Smooth muscle cell (in vitro differentiated cells): ENCODE measurements at regions not wholly inside any gene's neighbourhood (a gene's known extent, or its start where the extent isn't known, plus 50 kb on each side); places are given as distances from the start of the nearest gene placed in this dataset.

ENCODE experiments used
- DNase-seq: peaks from one replicate; lab custom pipeline; 2025; ENCODE audit not compliant: unreplicated experiment; lab: John Stamatoyannopoulos, UW
- H2AFZ ChIP-seq: fragments of 200-600 bp; sonication (generic); 2 replicates; pipeline ENCODE4 v1.6.0; 2016; ENCODE audit warnings: antibody characterized with exemption, low read depth, mild to moderate bottlenecking
- H3F3A ChIP-seq: fragments of 200-600 bp; sonication (generic); 2 replicates; pipeline ENCODE4 v1.6.0; 2017; ENCODE audit warnings: antibody characterized with exemption, low read depth
- H3K27ac ChIP-seq: fragments of 200-600 bp; sonication (generic); 2 replicates; pipeline ENCODE4 v1.5.1; 2016; ENCODE audit warnings: low read depth, mild to moderate bottlenecking
- H3K27me3 ChIP-seq: fragments of 200-600 bp; sonication (generic); 2 replicates; pipeline ENCODE4 v1.6.1; 2016; ENCODE audit warnings: low read depth, mild to moderate bottlenecking
- H3K36me3 ChIP-seq: fragments of 200-600 bp; sonication (generic); 2 replicates; pipeline ENCODE4 v1.5.1; 2016; ENCODE audit warnings: low read depth
- H3K4me1 ChIP-seq: fragments of 200-600 bp; sonication (generic); 2 replicates; pipeline ENCODE4 v1.5.1; 2016; ENCODE audit warnings: low read depth
- H3K4me2 ChIP-seq: fragments of 200-600 bp; sonication (generic); 2 replicates; pipeline ENCODE4 v1.6.0; 2016; ENCODE audit warnings: mild to moderate bottlenecking
- H3K4me3 ChIP-seq: fragments of 200-600 bp; sonication (generic); 2 replicates; pipeline ENCODE4 v1.5.1; 2016; ENCODE audit warnings: mild to moderate bottlenecking
- H3K79me2 ChIP-seq: fragments of 200-600 bp; sonication (generic); 2 replicates; pipeline ENCODE4 v1.6.0; 2016; ENCODE audit warnings: low read depth, mild to moderate bottlenecking
- H3K9ac ChIP-seq: fragments of 200-600 bp; sonication (generic); 2 replicates; pipeline ENCODE4 v1.6.0; 2016; ENCODE audit warnings: low read depth
- H3K9me3 ChIP-seq: fragments of 200-600 bp; sonication (generic); replicated peaks from 2 replicates; pipeline ENCODE4 v1.5.1; 2016; ENCODE audit warnings: low read depth
- H4K20me1 ChIP-seq: fragments of 200-600 bp; sonication (generic); 2 replicates; pipeline ENCODE4 v1.6.0; 2016; ENCODE audit warnings: low read depth
- CTCF ChIP-seq: fragments of 200-600 bp; sonication (generic); IDR thresholded peaks from 2 replicates; pipeline ENCODE4 v1.5.1; 2017; ENCODE audit warnings: borderline replicate concordance, mild to moderate bottlenecking, antibody characterized with exemption; ENCODE audit not compliant: insufficient read depth, poor library complexity, severe bottlenecking
- WGBS: methylation state at CpG from one replicate; pipeline ENCODE4 v1.1.7; 2016; ENCODE audit warnings: low lambda C conversion rate; 5-methylcytosine and 5-hydroxymethylcytosine counted together

- no peaks in the 10 kb centered on the region for H3K79me2 ChIP-seq
- H3K4me3 ChIP-seq, result no peak overlapping the region
- no peak overlapping the region for H3K9ac ChIP-seq
- peaks cover 10% of the 10 kb centered on the region for H3K4me1 ChIP-seq
- no peak overlapping the region for H3K4me2 ChIP-seq
- H2AFZ ChIP-seq, result no peak overlapping the region
- H3K27me3 ChIP-seq, result no peaks in the 10 kb centered on the region
- no peaks in the 10 kb centered on the region for H3K36me3 ChIP-seq
- WGBS, result 85% methylated on average over 5 of the region's 5 CpGs
- no peaks in the 10 kb centered on the region for H3K9me3 ChIP-seq
- no peaks in the 10 kb centered on the region for H4K20me1 ChIP-seq
- H3K27ac ChIP-seq, result no peak overlapping the region
- TF ChIP-seq CTCF, result no peak
- H3F3A ChIP-seq, result no peaks in the 10 kb centered on the region
- DNase-seq, result no peak
These were observed 173.6 kb upstream of the SFRP2 start for GRCh38 chr4:153962311-153963039.

- TF ChIP-seq CTCF, result no peak
- Histone ChIP-seq H3K9me3 (no peaks in the 10 kb centered on the region), H3K27me3 (peaks cover 3% of the 10 kb centered on the region), H3K79me2 (no peaks in the 10 kb centered on the region), H3K36me3 (no peaks in the 10 kb centered on the region), H3K4me2 (no peak overlapping the region), H3K4me1 (no peaks in the 10 kb centered on the region), H4K20me1 (no peaks in the 10 kb centered on the region), H2AFZ (no peak overlapping the region), H3K4me3 (no peak overlapping the region), H3K27ac (no peak overlapping the region), H3F3A (no peaks in the 10 kb centered on the region), H3K9ac (no peak overlapping the region)
- DNase-seq, result no peak
- 91% methylated on average over 5 of the region's 5 CpGs for WGBS
These were observed 166.4 kb upstream of the SFRP2 start for GRCh38 chr4:153955327-153955726.

- WGBS, result 89% methylated on average over 3 of the region's 3 CpGs
- no peak overlapping the region for H3K9ac ChIP-seq
- TF ChIP-seq CTCF, result no peak
- H3K9me3 ChIP-seq, result no peaks in the 10 kb centered on the region
- H3K4me2 ChIP-seq, result no peak overlapping the region
- no peak overlapping the region for H2AFZ ChIP-seq
- no peak for DNase-seq
- H3K4me1 ChIP-seq, result no peaks in the 10 kb centered on the region
- H4K20me1 ChIP-seq, result no peaks in the 10 kb centered on the region
- no peak overlapping the region for H3K4me3 ChIP-seq
- no peaks in the 10 kb centered on the region for H3F3A ChIP-seq
- no peak overlapping the region for H3K27ac ChIP-seq
- no peaks in the 10 kb centered on the region for H3K79me2 ChIP-seq
- H3K36me3 ChIP-seq, result no peaks in the 10 kb centered on the region
- H3K27me3 ChIP-seq, result peaks cover 3% of the 10 kb centered on the region
These were observed 165.8 kb upstream of the SFRP2 start for GRCh38 chr4:153954654-153955053.
